OCI-LY1 (cell line): ENCODE measurements at regions not wholly inside any gene's neighbourhood (a gene's known extent, or its start where the extent isn't known, plus 50 kb on each side); places are given as distances from the start of the nearest gene placed in this dataset.

Source experiments
- H2AFZ ChIP-seq: fragments of 200-600 bp; sonication (generic), shearing (Covaris generic); 2 replicates; pipeline ENCODE4 v1.6.0; 2014; ENCODE audit warnings: antibody characterized with exemption, mild to moderate bottlenecking, low read length
- H3F3A ChIP-seq: fragments of 200-600 bp; sonication (generic), shearing (Covaris generic); 2 replicates; pipeline ENCODE4 v1.6.0; 2014; ENCODE audit warnings: mild to moderate bottlenecking, antibody characterized with exemption, low read length, moderate library complexity; ENCODE audit not compliant: insufficient read depth
- H3K27ac ChIP-seq: fragments of 200-600 bp; sonication (generic); 2 replicates; pipeline ENCODE4 v1.5.1; 2014; ENCODE audit warnings: low read length, mixed run types, mild to moderate bottlenecking, low read depth; ENCODE audit not compliant: poor library complexity, severe bottlenecking
- H3K27me3 ChIP-seq: fragments of 200-600 bp; sonication (generic); 2 replicates; pipeline ENCODE4 v1.6.0; 2014; ENCODE audit warnings: antibody characterized with exemption, mild to moderate bottlenecking, low read length, moderate library complexity; ENCODE audit not compliant: insufficient read depth
- H3K36me3 ChIP-seq: fragments of 200-600 bp; sonication (generic); 2 replicates; pipeline ENCODE4 v1.6.1; 2014; ENCODE audit warnings: mild to moderate bottlenecking, antibody characterized with exemption, low read length, moderate library complexity, mixed read lengths; ENCODE audit not compliant: insufficient read depth
- H3K4me1 ChIP-seq: fragments of 200-600 bp; sonication (generic); 2 replicates; pipeline ENCODE4 v1.5.1; 2014; ENCODE audit warnings: mild to moderate bottlenecking, low read length, moderate library complexity; ENCODE audit not compliant: insufficient read depth, severe bottlenecking
- H3K4me2 ChIP-seq: fragments of 200-600 bp; sonication (generic), shearing (Covaris generic); 2 replicates; pipeline ENCODE4 v1.6.1; 2014; ENCODE audit warnings: low read length
- H3K4me3 ChIP-seq: fragments of 200-600 bp; sonication (generic); 2 replicates; pipeline ENCODE4 v1.5.1; 2014; ENCODE audit warnings: low read length, low read depth, mild to moderate bottlenecking, mixed read lengths; ENCODE audit not compliant: poor library complexity, severe bottlenecking
- H3K79me2 ChIP-seq: fragments of 200-600 bp; shearing (Covaris generic); 2 replicates; pipeline ENCODE4 v1.6.1; 2016; ENCODE audit warnings: mixed run types, low read length, mixed read lengths; ENCODE audit not compliant: insufficient read depth
- H3K9ac ChIP-seq: fragments of 200-600 bp; sonication (generic), shearing (Covaris generic); 2 replicates; pipeline ENCODE4 v1.6.1; 2014; ENCODE audit warnings: mild to moderate bottlenecking, low read length, mixed read lengths
- H3K9me2 ChIP-seq: fragments of 200-600 bp; sonication (generic), shearing (Covaris generic); 2 replicates; pipeline ENCODE4 v1.6.1; 2014; ENCODE audit warnings: low read depth, mild to moderate bottlenecking, low read length, mixed read lengths
- H3K9me3 ChIP-seq: fragments of 200-600 bp; shearing (Covaris generic); 2 replicates; pipeline ENCODE4 v1.6.1; 2014; ENCODE audit warnings: low read length, mixed read lengths
- H4K20me1 ChIP-seq: fragments of 200-600 bp; sonication (generic), shearing (Covaris generic); 2 replicates; pipeline ENCODE4 v1.6.0; 2016; ENCODE audit warnings: mild to moderate bottlenecking, low read length; ENCODE audit not compliant: insufficient read depth
- EZH2 ChIP-seq: fragments of 200-600 bp; sonication (generic), shearing (Covaris generic); IDR thresholded peaks from 2 replicates; pipeline ENCODE4 v1.8.0; 2017; ENCODE audit warnings: borderline replicate concordance, mixed run types, mild to moderate bottlenecking, antibody characterized with exemption, low read length, moderate library complexity, mixed read lengths
- TF ChIP-seq, protein P1 (sequence below): fragments of 200-600 bp; sonication (generic), shearing (Covaris generic); IDR thresholded peaks from 2 replicates; pipeline ENCODE4 v1.5.1; 2017; ENCODE audit warnings: mild to moderate bottlenecking, antibody characterized with exemption, low read length, moderate library complexity, mixed read lengths

DNA sequence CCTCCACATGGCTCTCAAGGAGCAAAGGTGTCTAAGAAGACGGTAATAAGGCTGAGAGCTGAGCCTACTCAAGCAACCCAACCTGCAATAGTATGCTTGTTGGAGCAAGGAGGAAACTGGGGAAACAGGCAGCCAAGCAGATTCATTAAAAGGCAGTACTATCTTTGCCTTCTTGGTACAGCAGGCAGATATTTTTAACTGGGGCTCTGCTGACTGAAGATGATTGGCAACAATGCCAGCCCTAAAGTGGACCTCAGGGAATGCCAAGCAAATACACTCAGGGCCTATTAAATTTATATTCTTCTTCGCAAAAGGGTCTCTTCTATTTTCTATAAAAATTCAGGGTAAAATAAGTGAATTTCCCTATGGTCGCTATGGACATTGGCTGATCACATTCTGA, 109.4 kb upstream of the PCGF5 start:
- Histone ChIP-seq H4K20me1 (no peaks in the 10 kb centered on the region), H3K9me3 (no peaks in the 10 kb centered on the region), H3K27ac (no peak overlapping the region), H3K4me3 (no peak overlapping the region), H2AFZ (no peak overlapping the region), H3F3A (no peaks in the 10 kb centered on the region), H3K27me3 (no peaks in the 10 kb centered on the region), H3K4me1 (no peaks in the 10 kb centered on the region), H3K4me2 (no peak overlapping the region), H3K9ac (no peak overlapping the region), H3K79me2 (no peaks in the 10 kb centered on the region), H3K9me2 (no peaks in the 10 kb centered on the region), H3K36me3 (no peaks in the 10 kb centered on the region)
- TF ChIP-seq, protein P1, sequence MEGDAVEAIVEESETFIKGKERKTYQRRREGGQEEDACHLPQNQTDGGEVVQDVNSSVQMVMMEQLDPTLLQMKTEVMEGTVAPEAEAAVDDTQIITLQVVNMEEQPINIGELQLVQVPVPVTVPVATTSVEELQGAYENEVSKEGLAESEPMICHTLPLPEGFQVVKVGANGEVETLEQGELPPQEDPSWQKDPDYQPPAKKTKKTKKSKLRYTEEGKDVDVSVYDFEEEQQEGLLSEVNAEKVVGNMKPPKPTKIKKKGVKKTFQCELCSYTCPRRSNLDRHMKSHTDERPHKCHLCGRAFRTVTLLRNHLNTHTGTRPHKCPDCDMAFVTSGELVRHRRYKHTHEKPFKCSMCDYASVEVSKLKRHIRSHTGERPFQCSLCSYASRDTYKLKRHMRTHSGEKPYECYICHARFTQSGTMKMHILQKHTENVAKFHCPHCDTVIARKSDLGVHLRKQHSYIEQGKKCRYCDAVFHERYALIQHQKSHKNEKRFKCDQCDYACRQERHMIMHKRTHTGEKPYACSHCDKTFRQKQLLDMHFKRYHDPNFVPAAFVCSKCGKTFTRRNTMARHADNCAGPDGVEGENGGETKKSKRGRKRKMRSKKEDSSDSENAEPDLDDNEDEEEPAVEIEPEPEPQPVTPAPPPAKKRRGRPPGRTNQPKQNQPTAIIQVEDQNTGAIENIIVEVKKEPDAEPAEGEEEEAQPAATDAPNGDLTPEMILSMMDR, result no peak
- TF ChIP-seq EZH2, result no peak

DNA sequence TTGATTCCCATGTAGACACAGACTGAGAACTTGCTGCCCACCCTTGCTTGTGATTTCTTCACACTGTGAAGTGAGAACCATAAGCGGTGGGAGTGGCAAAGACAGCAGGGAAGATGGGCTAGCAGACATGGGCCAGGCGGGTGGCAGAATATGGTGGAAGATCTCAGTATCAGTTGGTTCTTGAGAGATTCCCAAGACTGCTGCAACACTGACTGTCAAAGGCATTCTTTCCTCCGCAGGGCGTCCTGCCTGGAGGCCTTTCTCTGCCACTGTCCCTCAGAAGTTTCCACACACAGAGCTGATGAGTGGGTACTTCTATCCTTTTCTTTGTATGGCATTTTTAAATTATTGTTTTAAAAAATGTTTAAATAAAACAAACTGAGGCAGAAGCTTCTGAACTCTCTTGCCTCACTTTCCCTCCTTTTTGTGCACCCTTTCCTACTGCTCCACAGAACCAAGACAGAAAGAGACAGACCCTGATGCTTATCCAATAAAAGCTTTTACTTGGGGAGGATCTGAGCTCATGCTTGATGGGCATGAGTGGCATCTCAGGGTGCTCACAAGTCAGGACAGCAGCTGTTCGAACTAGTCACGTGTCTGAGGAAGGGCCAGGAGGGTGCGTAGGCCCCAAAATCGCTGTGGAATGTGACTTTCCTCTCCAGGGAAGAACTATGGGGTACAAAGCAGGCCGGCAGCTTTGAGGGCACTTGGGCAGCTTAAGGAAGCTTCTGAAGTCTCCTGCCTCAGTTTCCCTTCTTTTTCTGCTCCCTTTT, 104.7 kb upstream of the PCGF5 start:
- H2AFZ ChIP-seq, result no peak overlapping the region

DNA sequence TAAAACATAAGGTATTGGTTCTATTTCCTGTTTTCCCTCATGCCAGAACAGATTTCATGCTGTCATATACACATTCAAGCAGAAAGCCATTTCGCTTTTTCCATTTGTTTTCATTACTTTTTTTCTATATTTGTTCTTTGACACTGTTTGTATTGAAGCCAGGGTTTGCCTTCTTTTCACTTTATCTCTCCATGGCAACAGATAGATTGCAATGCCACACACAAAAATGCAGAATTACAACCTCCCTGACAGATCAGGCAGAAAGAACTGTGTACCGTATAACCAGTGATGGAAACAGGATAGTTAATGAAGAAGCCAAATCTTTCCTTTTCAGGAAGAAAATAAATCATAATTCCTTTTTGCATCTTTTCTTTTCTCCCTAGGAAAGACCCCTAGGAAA, 103.0 kb upstream of the PCGF5 start:
- no peak overlapping the region for H2AFZ ChIP-seq
- no peaks in the 10 kb centered on the region for H3K27me3 ChIP-seq
- no peak overlapping the region for H3K9ac ChIP-seq
- no peaks in the 10 kb centered on the region for H3K36me3 ChIP-seq
- H3K9me3 ChIP-seq, result no peaks in the 10 kb centered on the region
- no peaks in the 10 kb centered on the region for H3K4me1 ChIP-seq
- no peaks in the 10 kb centered on the region for H4K20me1 ChIP-seq
- TF ChIP-seq EZH2, result no peak
- TF ChIP-seq, protein P1, result no peak
- H3F3A ChIP-seq, result no peaks in the 10 kb centered on the region
- H3K4me3 ChIP-seq, result no peak overlapping the region
- no peak overlapping the region for H3K4me2 ChIP-seq
- H3K27ac ChIP-seq, result no peak overlapping the region
- no peaks in the 10 kb centered on the region for H3K79me2 ChIP-seq
- no peaks in the 10 kb centered on the region for H3K9me2 ChIP-seq

More for the DNA sequence above, 104.7 kb upstream of the PCGF5 start:
- Histone ChIP-seq H3K27me3 (no peaks in the 10 kb centered on the region), H3K36me3 (no peaks in the 10 kb centered on the region), H3K4me2 (no peak overlapping the region), H3K9ac (no peak overlapping the region), H3K79me2 (no peaks in the 10 kb centered on the region), H3K4me1 (no peaks in the 10 kb centered on the region), H3K9me2 (no peaks in the 10 kb centered on the region), H3F3A (no peaks in the 10 kb centered on the region), H4K20me1 (no peaks in the 10 kb centered on the region), H3K27ac (no peak overlapping the region), H3K4me3 (no peak overlapping the region), H3K9me3 (no peaks in the 10 kb centered on the region)
- TF ChIP-seq, protein P1, result no peak
- TF ChIP-seq EZH2, result no peak
